ENCODE measurements at regions not wholly inside any gene's neighbourhood (a gene's known extent, or its start where the extent isn't known, plus 50 kb on each side); places are given as distances from the start of the nearest gene placed in this dataset.

DNA sequence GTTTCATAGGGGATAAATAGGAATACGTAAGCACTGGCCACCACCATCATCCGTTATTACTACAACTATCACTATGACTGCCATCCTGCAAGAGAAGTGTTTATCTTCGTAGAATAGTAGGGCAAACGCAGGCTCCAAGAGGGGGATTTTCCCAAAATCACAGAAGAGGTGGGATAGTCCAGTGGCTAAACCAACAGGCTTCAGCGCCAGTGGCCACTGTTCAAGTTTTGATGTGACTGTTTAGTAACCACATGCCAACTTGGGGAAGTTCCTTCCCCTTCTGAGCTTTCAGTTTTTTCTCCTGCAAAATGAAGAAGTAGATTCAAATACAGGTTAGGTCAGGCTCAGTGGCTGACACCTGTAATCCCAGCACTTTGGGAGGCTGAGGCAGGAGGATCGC is 60.7 kb upstream of the GRIN2A start:
- TF ChIP-seq, protein P1, sequence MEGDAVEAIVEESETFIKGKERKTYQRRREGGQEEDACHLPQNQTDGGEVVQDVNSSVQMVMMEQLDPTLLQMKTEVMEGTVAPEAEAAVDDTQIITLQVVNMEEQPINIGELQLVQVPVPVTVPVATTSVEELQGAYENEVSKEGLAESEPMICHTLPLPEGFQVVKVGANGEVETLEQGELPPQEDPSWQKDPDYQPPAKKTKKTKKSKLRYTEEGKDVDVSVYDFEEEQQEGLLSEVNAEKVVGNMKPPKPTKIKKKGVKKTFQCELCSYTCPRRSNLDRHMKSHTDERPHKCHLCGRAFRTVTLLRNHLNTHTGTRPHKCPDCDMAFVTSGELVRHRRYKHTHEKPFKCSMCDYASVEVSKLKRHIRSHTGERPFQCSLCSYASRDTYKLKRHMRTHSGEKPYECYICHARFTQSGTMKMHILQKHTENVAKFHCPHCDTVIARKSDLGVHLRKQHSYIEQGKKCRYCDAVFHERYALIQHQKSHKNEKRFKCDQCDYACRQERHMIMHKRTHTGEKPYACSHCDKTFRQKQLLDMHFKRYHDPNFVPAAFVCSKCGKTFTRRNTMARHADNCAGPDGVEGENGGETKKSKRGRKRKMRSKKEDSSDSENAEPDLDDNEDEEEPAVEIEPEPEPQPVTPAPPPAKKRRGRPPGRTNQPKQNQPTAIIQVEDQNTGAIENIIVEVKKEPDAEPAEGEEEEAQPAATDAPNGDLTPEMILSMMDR (IDR thresholded peaks at IDR 0.05; ENCODE audit: low read depth, low read length): no peak
- no peak for TF ChIP-seq EZH2phosphoT487 (IDR thresholded peaks at IDR 0.05; ENCODE audit: low read depth)
